ENCODE measurements at regions not wholly inside any gene's neighbourhood (a gene's known extent, or its start where the extent isn't known, plus 50 kb on each side); places are given as distances from the start of the nearest gene placed in this dataset.

- Histone ChIP-seq H3K9me3 (ENCODE audit: insufficient read depth, low read length) (no peaks in the 10 kb centered on the region), H3K27me3 (ENCODE audit: insufficient read depth, insufficient read length) (no peaks in the 10 kb centered on the region), H3K4me1 (ENCODE audit: insufficient read depth, insufficient read length) (no peaks in the 10 kb centered on the region), H3K36me3 (ENCODE audit: insufficient read depth, insufficient read length, low read length) (no peaks in the 10 kb centered on the region), H3K9ac (ENCODE audit: insufficient read length, low read depth) (no peak overlapping the region), H3K4me3 (ENCODE audit: insufficient read length, low read depth) (no peak overlapping the region)
- TF ChIP-seq ZNF274 (IDR thresholded peaks at IDR 0.05; ENCODE audit: low read depth, low read length) = no peak
- TF ChIP-seq SUZ12 (IDR thresholded peaks at IDR 0.05; ENCODE audit: extremely low read depth, insufficient read depth, insufficient read length) = no peak
- no peak for TF ChIP-seq YY1 (IDR thresholded peaks at IDR 0.05; ENCODE audit: insufficient read depth, insufficient read length)
- peak; percentile 5 for DNase-seq (ENCODE audit: low read depth, low spot score)
Observed at GRCh38 chr14:58846682-58847465, 209.1 kb downstream of the DACT1 start.

GRCh38 chr14:58848365-58848764 is 210.6 kb downstream of the DACT1 start:
- no peaks in the 10 kb centered on the region for H3K9me3 ChIP-seq (ENCODE audit: insufficient read depth, low read length)
- H3K36me3 ChIP-seq (ENCODE audit: insufficient read depth, insufficient read length, low read length) = no peaks in the 10 kb centered on the region
- no peak overlapping the region for H3K9ac ChIP-seq (ENCODE audit: insufficient read length, low read depth)
- no peaks in the 10 kb centered on the region for H3K4me1 ChIP-seq (ENCODE audit: insufficient read depth, insufficient read length)
- no peak overlapping the region for H3K4me3 ChIP-seq (ENCODE audit: insufficient read length, low read depth)
- TF ChIP-seq ZNF274 (IDR thresholded peaks at IDR 0.05; ENCODE audit: low read depth, low read length) (no peak), YY1 (IDR thresholded peaks at IDR 0.05; ENCODE audit: insufficient read depth, insufficient read length) (no peak), SUZ12 (IDR thresholded peaks at IDR 0.05; ENCODE audit: extremely low read depth, insufficient read depth, insufficient read length) (no peak)
- H3K27me3 ChIP-seq (ENCODE audit: insufficient read depth, insufficient read length) = no peaks in the 10 kb centered on the region
- DNase-seq (ENCODE audit: low read depth, low spot score) = no peak

GRCh38 chr14:58849601-58850000 is 211.8 kb downstream of the DACT1 start:
- no peak overlapping the region for H3K4me3 ChIP-seq (ENCODE audit: insufficient read length, low read depth)
- DNase-seq (ENCODE audit: low read depth, low spot score) = no peak
- no peaks in the 10 kb centered on the region for H3K9me3 ChIP-seq (ENCODE audit: insufficient read depth, low read length)
- H3K27me3 ChIP-seq (ENCODE audit: insufficient read depth, insufficient read length) = no peaks in the 10 kb centered on the region
- no peak overlapping the region for H3K9ac ChIP-seq (ENCODE audit: insufficient read length, low read depth)
- TF ChIP-seq ZNF274 (IDR thresholded peaks at IDR 0.05; ENCODE audit: low read depth, low read length) = no peak
- TF ChIP-seq YY1 (IDR thresholded peaks at IDR 0.05; ENCODE audit: insufficient read depth, insufficient read length) = no peak
- no peak for TF ChIP-seq SUZ12 (IDR thresholded peaks at IDR 0.05; ENCODE audit: extremely low read depth, insufficient read depth, insufficient read length)
- no peaks in the 10 kb centered on the region for H3K4me1 ChIP-seq (ENCODE audit: insufficient read depth, insufficient read length)
- no peaks in the 10 kb centered on the region for H3K36me3 ChIP-seq (ENCODE audit: insufficient read depth, insufficient read length, low read length)

GRCh38 chr14:58850011-58850410 is 212.2 kb downstream of the DACT1 start:
- TF ChIP-seq ZNF274 (IDR thresholded peaks at IDR 0.05; ENCODE audit: low read depth, low read length) (no peak), YY1 (IDR thresholded peaks at IDR 0.05; ENCODE audit: insufficient read depth, insufficient read length) (no peak), SUZ12 (IDR thresholded peaks at IDR 0.05; ENCODE audit: extremely low read depth, insufficient read depth, insufficient read length) (no peak)
- Histone ChIP-seq H3K9ac (ENCODE audit: insufficient read length, low read depth) (no peak overlapping the region), H3K36me3 (ENCODE audit: insufficient read depth, insufficient read length, low read length) (no peaks in the 10 kb centered on the region), H3K9me3 (ENCODE audit: insufficient read depth, low read length) (no peaks in the 10 kb centered on the region), H3K4me3 (ENCODE audit: insufficient read length, low read depth) (no peak overlapping the region), H3K4me1 (ENCODE audit: insufficient read depth, insufficient read length) (no peaks in the 10 kb centered on the region), H3K27me3 (ENCODE audit: insufficient read depth, insufficient read length) (no peaks in the 10 kb centered on the region)
- DNase-seq (ENCODE audit: low read depth, low spot score) = no peak

GRCh38 chr14:58861586-58861985 is 223.8 kb downstream of the DACT1 start:
- H3K4me3 ChIP-seq (ENCODE audit: insufficient read length, low read depth) = no peak overlapping the region
- H3K27me3 ChIP-seq (ENCODE audit: insufficient read depth, insufficient read length) = no peaks in the 10 kb centered on the region
- no peaks in the 10 kb centered on the region for H3K4me1 ChIP-seq (ENCODE audit: insufficient read depth, insufficient read length)
- DNase-seq (ENCODE audit: low read depth, low spot score) = no peak
- H3K36me3 ChIP-seq (ENCODE audit: insufficient read depth, insufficient read length, low read length) = no peaks in the 10 kb centered on the region
- no peaks in the 10 kb centered on the region for H3K9me3 ChIP-seq (ENCODE audit: insufficient read depth, low read length)
- H3K9ac ChIP-seq (ENCODE audit: insufficient read length, low read depth) = no peak overlapping the region
- no peak for TF ChIP-seq YY1 (IDR thresholded peaks at IDR 0.05; ENCODE audit: insufficient read depth, insufficient read length)
- no peak for TF ChIP-seq ZNF274 (IDR thresholded peaks at IDR 0.05; ENCODE audit: low read depth, low read length)
- TF ChIP-seq SUZ12 (IDR thresholded peaks at IDR 0.05; ENCODE audit: extremely low read depth, insufficient read depth, insufficient read length) = no peak

- Histone ChIP-seq H3K36me3 (ENCODE audit: insufficient read depth, insufficient read length, low read length) (no peaks in the 10 kb centered on the region), H3K4me3 (ENCODE audit: insufficient read length, low read depth) (no peak overlapping the region), H3K4me1 (ENCODE audit: insufficient read depth, insufficient read length) (no peaks in the 10 kb centered on the region), H3K9me3 (ENCODE audit: insufficient read depth, low read length) (no peaks in the 10 kb centered on the region), H3K9ac (ENCODE audit: insufficient read length, low read depth) (no peak overlapping the region), H3K27me3 (ENCODE audit: insufficient read depth, insufficient read length) (no peaks in the 10 kb centered on the region)
- TF ChIP-seq ZNF274 (IDR thresholded peaks at IDR 0.05; ENCODE audit: low read depth, low read length) (no peak), YY1 (IDR thresholded peaks at IDR 0.05; ENCODE audit: insufficient read depth, insufficient read length) (no peak), SUZ12 (IDR thresholded peaks at IDR 0.05; ENCODE audit: extremely low read depth, insufficient read depth, insufficient read length) (no peak)
- DNase-seq (ENCODE audit: low read depth, low spot score) = no peak
Observed at GRCh38 chr14:58862416-58863160, 224.8 kb downstream of the DACT1 start.

- Histone ChIP-seq H3K36me3 (ENCODE audit: insufficient read depth, insufficient read length, low read length) (no peaks in the 10 kb centered on the region), H3K9ac (ENCODE audit: insufficient read length, low read depth) (no peak overlapping the region), H3K27me3 (ENCODE audit: insufficient read depth, insufficient read length) (no peaks in the 10 kb centered on the region), H3K4me1 (ENCODE audit: insufficient read depth, insufficient read length) (no peaks in the 10 kb centered on the region), H3K9me3 (ENCODE audit: insufficient read depth, low read length) (no peaks in the 10 kb centered on the region), H3K4me3 (ENCODE audit: insufficient read length, low read depth) (no peak overlapping the region)
- TF ChIP-seq YY1 (IDR thresholded peaks at IDR 0.05; ENCODE audit: insufficient read depth, insufficient read length) (no peak), SUZ12 (IDR thresholded peaks at IDR 0.05; ENCODE audit: extremely low read depth, insufficient read depth, insufficient read length) (no peak), ZNF274 (IDR thresholded peaks at IDR 0.05; ENCODE audit: low read depth, low read length) (no peak)
- no peak for DNase-seq (ENCODE audit: low read depth, low spot score)
Observed at GRCh38 chr14:58863661-58864345, 226.0 kb downstream of the DACT1 start.

All from NT2/D1 (cell line).